BE2C (cell line): ENCODE measurements at regions not wholly inside any gene's neighbourhood (a gene's known extent, or its start where the extent isn't known, plus 50 kb on each side); places are given as distances from the start of the nearest gene placed in this dataset.
A peak's percentile ranks its signal among the peaks of the same experiment; 100 is the strongest.

Experiments
- DNase-seq: peaks from one replicate; pipeline ENCODE4 v3.0.0-alpha.2; 2020
- H3K27me3 ChIP-seq: fragments of 250-450 bp; sonication (Bioruptor Pico); 2 replicates; pipeline ENCODE4 v1.5.1; 2020; ENCODE audit warnings: mild to moderate bottlenecking
- H3K36me3 ChIP-seq: fragments of 250-450 bp; sonication (Bioruptor Pico); 2 replicates; pipeline ENCODE4 v1.5.1; 2020; ENCODE audit warnings: mild to moderate bottlenecking
- H3K4me1 ChIP-seq: fragments of 250-450 bp; sonication (Bioruptor Pico); 2 replicates; pipeline ENCODE4 v1.5.1; 2020
- H3K4me3 ChIP-seq: 2 replicates; pipeline ENCODE4 v1.5.1; 2011; ENCODE audit warnings: low read depth, low read length
- H3K9me3 ChIP-seq: fragments of 250-450 bp; sonication (Bioruptor Pico); 2 replicates; pipeline ENCODE4 v1.5.1; 2020
- CTCF ChIP-seq: IDR thresholded peaks from 2 replicates; pipeline ENCODE4 v1.5.1; 2012; ENCODE audit warnings: mild to moderate bottlenecking, low read depth, low read length

GRCh38 chr7:22664988-22665798 is 61.8 kb upstream of the IL6 start:
- Histone ChIP-seq H3K36me3 (no peaks in the 10 kb centered on the region), H3K27me3 (peaks cover 13% of the 10 kb centered on the region), H3K4me3 (no peak overlapping the region), H3K4me1 (no peaks in the 10 kb centered on the region), H3K9me3 (no peaks in the 10 kb centered on the region)
- DNase-seq = no peak
- no peak for TF ChIP-seq CTCF

GRCh38 chr7:22663721-22664120 is 63.3 kb upstream of the IL6 start:
- no peak for TF ChIP-seq CTCF
- Histone ChIP-seq H3K9me3 (no peaks in the 10 kb centered on the region), H3K27me3 (peaks cover 13% of the 10 kb centered on the region), H3K4me3 (no peak overlapping the region), H3K36me3 (no peaks in the 10 kb centered on the region), H3K4me1 (no peaks in the 10 kb centered on the region)
- no peak for DNase-seq

GRCh38 chr7:22663357-22663718 is 63.7 kb upstream of the IL6 start:
- no peaks in the 10 kb centered on the region for H3K36me3 ChIP-seq
- H3K27me3 ChIP-seq = peaks cover 13% of the 10 kb centered on the region
- H3K4me1 ChIP-seq = no peaks in the 10 kb centered on the region
- no peak for TF ChIP-seq CTCF
- no peak overlapping the region for H3K4me3 ChIP-seq
- no peaks in the 10 kb centered on the region for H3K9me3 ChIP-seq
- DNase-seq = no peak

GRCh38 chr7:22662556-22663356 is 64.2 kb upstream of the IL6 start:
- Histone ChIP-seq H3K4me1 (no peaks in the 10 kb centered on the region), H3K4me3 (no peak overlapping the region), H3K36me3 (no peaks in the 10 kb centered on the region), H3K27me3 (peaks cover 7% of the 10 kb centered on the region), H3K9me3 (no peaks in the 10 kb centered on the region)
- DNase-seq = no peak
- no peak for TF ChIP-seq CTCF

- Histone ChIP-seq H3K36me3 (no peaks in the 10 kb centered on the region), H3K27me3 (peaks cover under 1% of the 10 kb centered on the region; the same call in 1 of the 2 replicates), H3K9me3 (no peaks in the 10 kb centered on the region), H3K4me1 (no peaks in the 10 kb centered on the region), H3K4me3 (no peak overlapping the region)
- no peak for TF ChIP-seq CTCF
- no peak for DNase-seq
Observed at GRCh38 chr7:22662036-22662435, 65.0 kb upstream of the IL6 start.

- no peak for DNase-seq
- Histone ChIP-seq H3K9me3 (no peaks in the 10 kb centered on the region), H3K36me3 (no peaks in the 10 kb centered on the region), H3K4me3 (no peak overlapping the region), H3K27me3 (no peaks in the 10 kb centered on the region), H3K4me1 (no peaks in the 10 kb centered on the region)
- TF ChIP-seq CTCF = peak; percentile 49
Observed at GRCh38 chr7:22660732-22661131, 66.3 kb upstream of the IL6 start.
